HG03521 (cell line): ENCODE measurements at regions not wholly inside any gene's neighbourhood (a gene's known extent, or its start where the extent isn't known, plus 50 kb on each side); places are given as distances from the start of the nearest gene placed in this dataset.
"Not testable (repeated sequence)": the region's sequence is repeated elsewhere in the genome, so short reads cannot be mapped to it uniquely, and the experiment has no call there.

Experiments used
- ATAC-seq: cut with Tn5 transposase; IDR thresholded peaks from one replicate; pipeline ENCODE4 v1.9.1; 2021; ENCODE audit warnings: mild to moderate bottlenecking, moderate library complexity; ENCODE audit not compliant: unreplicated experiment

DNA sequence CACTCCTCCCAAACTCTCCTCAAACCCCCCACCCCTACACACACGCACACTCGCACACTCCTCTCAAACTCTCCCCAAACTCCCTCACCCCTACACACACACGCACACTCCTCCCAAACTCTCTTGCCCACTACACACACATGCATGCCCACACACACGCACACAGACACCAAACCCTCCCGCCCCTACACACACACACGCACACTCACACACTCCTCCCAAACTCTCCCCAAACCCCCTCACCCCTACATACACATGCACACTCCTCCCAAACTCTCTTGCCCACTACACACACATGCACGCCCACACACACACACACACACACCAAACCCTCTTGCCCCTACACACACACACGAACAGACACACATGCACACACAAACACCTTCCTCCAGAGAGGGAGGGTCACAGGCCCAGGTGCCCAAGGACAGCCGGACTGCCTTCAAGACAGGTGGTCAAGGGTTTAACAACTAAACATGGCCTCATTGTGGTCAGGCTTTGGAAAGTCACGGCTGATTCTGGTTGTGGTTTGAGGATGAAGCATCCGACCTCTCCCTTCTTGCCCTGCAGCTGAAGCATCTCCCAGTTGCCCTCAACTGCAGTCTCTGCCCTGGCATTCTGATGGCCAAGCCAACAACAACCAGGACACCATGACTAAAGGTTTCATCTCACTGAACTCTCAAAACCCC lies 72.3 kb upstream of the SNTG2 start:
- ATAC-seq, result no peak

DNA sequence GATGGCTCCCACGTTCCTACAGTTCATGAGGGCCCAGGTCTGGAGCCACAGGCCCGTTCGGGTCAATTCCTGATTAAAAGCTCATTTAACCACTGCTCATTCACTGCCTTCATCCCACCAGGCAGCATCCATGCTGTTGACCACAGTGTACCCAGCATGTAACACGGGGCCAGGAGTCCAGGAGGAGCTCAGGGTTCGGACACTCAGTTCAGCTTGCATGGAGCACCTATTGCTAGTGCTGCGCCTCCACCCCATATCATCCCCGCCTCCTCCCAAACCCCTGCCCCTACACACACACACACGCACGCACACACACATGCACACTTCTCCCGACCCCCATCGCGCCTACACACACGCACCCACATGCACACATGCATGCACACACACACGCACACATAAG lies 72.9 kb upstream of the SNTG2 start:
- no peak for ATAC-seq

- ATAC-seq, result no peak
These were observed 74.7 kb upstream of the SNTG2 start for GRCh38 chr2:875687-876615.

- ATAC-seq, result no peak
These were observed 76.7 kb upstream of the SNTG2 start for GRCh38 chr2:873651-874580.

DNA sequence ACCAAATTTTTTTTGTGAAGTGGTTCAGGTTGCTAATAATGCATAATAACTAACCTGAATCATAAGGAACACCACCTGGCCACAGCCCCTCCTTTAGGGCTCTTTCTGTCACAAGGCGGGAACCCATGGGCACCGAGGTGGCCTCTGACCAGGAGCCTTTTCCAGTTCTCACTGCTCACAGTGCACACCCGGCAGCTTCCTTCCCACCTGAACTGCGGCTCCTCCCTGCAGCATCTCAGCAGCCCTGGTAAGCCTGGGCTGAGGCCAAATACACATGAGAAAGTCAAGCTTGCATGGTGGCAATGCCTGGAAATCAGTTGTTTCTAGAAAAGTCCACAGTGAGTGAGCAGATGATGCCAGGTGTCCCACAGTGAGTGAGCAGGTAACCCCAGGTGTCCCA lies 77.6 kb upstream of the SNTG2 start:
- ATAC-seq, result no peak

GRCh38 chr2:871926-872680 lies 78.5 kb upstream of the SNTG2 start:
- no peak for ATAC-seq

DNA sequence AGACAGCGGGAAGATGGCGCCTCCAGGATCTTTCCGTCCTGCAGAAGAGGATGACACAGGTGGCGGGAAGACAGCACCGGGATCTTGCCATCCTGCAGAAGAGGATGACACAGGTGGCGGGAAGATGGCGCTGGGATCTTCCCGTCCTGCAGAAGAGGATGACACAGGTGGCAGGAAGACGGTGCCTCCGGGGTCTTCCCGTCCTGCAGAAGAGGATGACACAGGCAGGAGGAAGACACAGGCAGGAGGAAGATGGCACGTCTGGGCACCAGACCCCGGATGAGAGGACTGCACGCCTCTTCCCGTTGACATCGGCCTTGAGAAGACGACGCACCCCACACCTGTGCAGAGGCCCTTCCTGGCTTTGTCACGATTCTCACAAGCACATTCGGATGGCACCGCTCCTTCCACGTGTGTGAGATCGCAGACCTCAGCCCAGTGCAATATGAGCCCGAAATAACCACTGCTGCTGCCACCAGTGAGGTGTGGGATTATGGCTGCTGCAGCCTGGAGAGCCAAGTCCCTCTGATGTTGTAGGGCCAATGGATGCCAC lies 79.4 kb upstream of the SNTG2 start:
- ATAC-seq, result no peak

- ATAC-seq, result no peak
These were observed 80.2 kb upstream of the SNTG2 start for GRCh38 chr2:870426-870825.

GRCh38 chr2:869894-870293 lies 80.8 kb upstream of the SNTG2 start:
- no peak for ATAC-seq

GRCh38 chr2:869357-869871 lies 81.2 kb upstream of the SNTG2 start:
- no peak for ATAC-seq

- ATAC-seq, result not testable (repeated sequence)
These were observed 81.8 kb upstream of the SNTG2 start for GRCh38 chr2:868857-869256.

DNA sequence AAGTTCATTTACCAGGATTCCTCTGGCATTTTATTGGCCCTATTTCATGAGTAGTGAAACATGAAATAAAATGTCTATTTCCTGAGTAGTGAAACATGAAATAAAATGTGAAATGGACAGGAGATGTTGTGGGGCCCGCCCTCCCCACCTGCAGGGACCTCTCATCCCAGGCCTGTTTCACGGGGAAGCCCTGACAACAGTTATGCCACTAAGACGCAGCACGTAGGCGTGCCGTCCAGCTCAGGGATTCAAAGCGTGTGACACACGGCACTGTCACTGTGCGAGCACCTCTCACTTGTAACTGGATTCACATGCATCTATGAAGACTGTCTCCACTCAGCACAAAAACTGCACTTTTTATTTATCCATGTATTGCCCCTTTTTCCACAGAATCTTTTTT lies 83.4 kb upstream of the SNTG2 start:
- ATAC-seq, result no peak

GRCh38 chr2:866887-867286 lies 83.8 kb upstream of the SNTG2 start:
- no peak for ATAC-seq

DNA sequence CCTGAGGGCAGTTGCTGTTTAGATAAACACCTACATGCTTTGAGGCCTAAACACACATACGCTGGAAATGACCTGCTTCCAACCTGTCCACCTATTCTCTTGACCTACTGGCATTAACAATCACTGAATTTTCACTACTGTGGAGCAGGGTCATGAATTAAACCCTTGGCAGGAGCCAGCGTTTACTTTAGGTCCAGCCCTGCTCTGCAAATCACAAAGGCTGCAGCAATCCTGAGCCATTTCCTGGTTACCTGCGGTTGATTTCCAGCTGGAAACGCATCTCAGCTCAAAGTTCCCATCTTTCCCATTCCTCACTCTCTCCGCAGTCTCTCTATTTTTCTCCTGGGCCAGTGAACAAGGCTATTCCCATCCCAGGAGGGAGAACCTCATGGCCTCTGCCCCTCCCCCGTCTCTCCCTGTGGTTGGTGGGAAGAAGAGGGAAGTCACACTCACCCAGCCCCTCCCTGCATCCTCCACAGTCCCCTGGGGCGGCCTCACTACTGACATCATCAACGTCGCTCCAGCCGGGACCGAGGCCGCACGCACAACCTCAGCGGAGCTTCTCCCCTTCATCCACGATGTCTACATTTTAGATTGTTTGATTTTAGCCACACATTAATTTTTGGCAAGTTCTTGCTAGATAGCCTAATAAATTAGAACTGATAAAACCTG lies 84.5 kb upstream of the SNTG2 start:
- ATAC-seq, result no peak

- ATAC-seq, result no peak
These were observed 86.0 kb upstream of the SNTG2 start for GRCh38 chr2:864501-865106.

DNA sequence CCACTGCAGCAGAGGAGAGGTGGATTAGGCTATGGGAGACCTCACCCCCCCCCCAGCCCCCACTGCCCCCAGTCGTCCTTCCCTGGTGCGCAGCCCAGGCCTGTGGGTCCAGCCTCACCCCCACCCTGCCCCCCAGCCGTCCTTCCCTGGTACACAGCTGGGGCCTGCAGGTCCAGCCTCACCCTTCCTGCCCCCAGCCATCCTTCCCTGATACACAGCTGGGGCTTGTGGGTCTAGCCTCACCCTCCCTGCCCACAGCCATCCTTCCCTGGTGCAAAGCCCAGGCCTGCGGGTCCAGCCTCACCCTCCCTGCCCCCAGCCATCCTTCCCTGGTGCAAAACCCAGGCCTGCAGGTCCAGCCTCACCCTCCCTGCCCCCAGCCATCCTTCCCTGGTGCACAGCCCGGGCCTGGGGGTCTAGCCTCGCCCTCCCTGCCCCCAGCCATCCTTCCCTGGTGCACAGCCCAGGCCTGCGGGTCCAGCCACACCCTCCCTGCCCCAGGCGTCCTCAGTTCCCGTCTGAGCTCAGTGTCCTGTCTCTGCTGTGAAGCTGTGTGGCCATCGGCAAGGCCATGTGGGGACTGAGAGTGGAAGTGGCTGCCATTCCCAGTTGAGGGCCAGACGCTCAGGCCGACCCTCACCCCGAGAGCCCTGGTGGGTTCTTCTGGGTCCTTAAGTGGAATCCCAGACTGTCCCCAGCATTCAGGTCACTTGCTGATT lies 86.8 kb upstream of the SNTG2 start:
- ATAC-seq, result no peak

DNA sequence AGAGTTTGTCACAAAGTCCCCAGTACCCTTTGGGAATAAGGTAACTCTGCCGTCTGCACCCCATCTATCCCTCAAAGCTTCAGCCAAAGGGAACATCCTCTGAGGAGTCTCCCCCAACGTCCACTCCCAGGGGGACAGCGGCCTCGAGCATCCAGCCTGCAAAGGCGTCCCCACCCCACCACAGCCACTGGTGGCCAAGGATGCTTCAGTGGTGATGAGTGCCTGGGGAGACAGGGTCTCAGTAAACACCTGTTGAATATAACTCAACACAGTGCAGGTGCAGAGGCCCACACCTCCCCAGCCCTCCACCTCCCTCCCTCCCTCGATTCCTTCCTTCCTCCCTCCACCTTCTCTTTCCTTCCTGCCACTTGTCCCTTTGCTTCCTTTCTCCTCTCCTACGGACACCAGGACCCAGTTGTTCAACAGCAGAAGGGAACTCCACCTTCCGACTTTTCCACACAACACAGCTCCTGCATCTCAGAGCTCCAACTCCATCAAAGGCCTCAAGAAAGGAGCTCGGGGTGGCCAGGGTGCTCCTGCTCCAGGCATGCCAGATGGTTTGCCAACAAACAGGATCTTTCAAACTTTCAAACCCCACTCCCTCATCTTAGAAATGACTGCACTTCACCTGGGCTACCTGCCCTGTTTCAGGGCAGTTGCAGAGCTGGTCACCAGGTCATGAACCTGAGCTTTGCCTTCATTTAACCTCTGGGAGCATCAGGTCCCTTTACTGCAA lies 87.8 kb upstream of the SNTG2 start:
- ATAC-seq, result no peak

GRCh38 chr2:862355-862687 lies 88.3 kb upstream of the SNTG2 start:
- no peak for ATAC-seq
